HEK293T (cell line): ENCODE measurements at regions not wholly inside any gene's neighbourhood (a gene's known extent, or its start where the extent isn't known, plus 50 kb on each side); places are given as distances from the start of the nearest gene placed in this dataset.
"Not testable (repeated sequence)": the region's sequence is repeated elsewhere in the genome, so short reads cannot be mapped to it uniquely, and the experiment has no call there.

ENCODE experiments used
- CTCF ChIA-PET: fragments of 350-600 bp; formaldehyde crosslinking; extraction: SDS; loops from one replicate; lab custom pipeline; 2021; ENCODE audit warnings: antibody characterized with exemption, inconsistent platforms; lab: Yijun Ruan, JAX
- POLR2A ChIA-PET: fragments of 350-600 bp; formaldehyde crosslinking; extraction: SDS; loops from one replicate; lab custom pipeline; 2020; ENCODE audit warnings: antibody characterized with exemption, inconsistent platforms; lab: Yijun Ruan, JAX
- DNase-seq: peaks from one replicate; pipeline ENCODE4 v3.0.0; 2012; ENCODE audit warnings: mixed read lengths; ENCODE audit errors: extremely low spot score
- ARNT ChIP-seq: fragments of 450-650 bp; IDR thresholded peaks from 2 replicates; pipeline ENCODE4 v1.6.1; 2017; ENCODE audit warnings: mild to moderate bottlenecking
- BHLHE40 ChIP-seq: fragments of 450-650 bp; IDR thresholded peaks from 2 replicates; pipeline ENCODE4 v1.6.1; 2016; ENCODE audit warnings: mild to moderate bottlenecking, moderate library complexity, borderline replicate concordance
- CTBP1 ChIP-seq: fragments of 450-650 bp; IDR thresholded peaks from 2 replicates; pipeline ENCODE4 v1.6.1; 2016; ENCODE audit warnings: borderline replicate concordance
- ELF4 ChIP-seq: fragments of 450-650 bp; IDR thresholded peaks from 2 replicates; pipeline ENCODE4 v1.6.1; 2017; ENCODE audit warnings: antibody characterized with exemption
- FOXA1 ChIP-seq: fragments of 450-650 bp; IDR thresholded peaks from 2 replicates; pipeline ENCODE4 v1.6.1; 2016; ENCODE audit warnings: mild to moderate bottlenecking
- FOXK2 ChIP-seq: fragments of 450-650 bp; IDR thresholded peaks from 2 replicates; pipeline ENCODE4 v1.6.1; 2016; ENCODE audit warnings: mild to moderate bottlenecking
- FOXM1 ChIP-seq: fragments of 450-650 bp; IDR thresholded peaks from 2 replicates; pipeline ENCODE4 v1.6.1; 2017; ENCODE audit warnings: mild to moderate bottlenecking, borderline replicate concordance
- HDGF ChIP-seq: fragments of 450-650 bp; IDR thresholded peaks from 2 replicates; pipeline ENCODE4 v1.6.1; 2017; ENCODE audit warnings: antibody characterized with exemption, borderline replicate concordance
- L3MBTL2 ChIP-seq: fragments of 450-650 bp; conservative IDR thresholded peaks from 2 replicates; pipeline ENCODE4 v1.6.1; 2016; ENCODE audit warnings: mild to moderate bottlenecking
- LEF1 ChIP-seq: fragments of 450-650 bp; IDR thresholded peaks from 2 replicates; pipeline ENCODE4 v1.6.1; 2017; ENCODE audit warnings: mild to moderate bottlenecking, borderline replicate concordance
- NFRKB ChIP-seq: fragments of 450-650 bp; IDR thresholded peaks from 2 replicates; pipeline ENCODE4 v1.6.1; 2016; ENCODE audit warnings: mild to moderate bottlenecking, moderate library complexity
- PKNOX1 ChIP-seq: fragments of 450-650 bp; IDR thresholded peaks from 2 replicates; pipeline ENCODE4 v1.6.1; 2016
- SP1 ChIP-seq: fragments of 450-650 bp; IDR thresholded peaks from 2 replicates; pipeline ENCODE4 v1.6.1; 2017
- SUZ12 ChIP-seq: fragments of 450-650 bp; IDR thresholded peaks from 2 replicates; pipeline ENCODE4 v1.6.1; 2016; ENCODE audit warnings: mild to moderate bottlenecking
- TARDBP ChIP-seq: fragments of 450-650 bp; IDR thresholded peaks from 2 replicates; pipeline ENCODE4 v1.6.1; 2016
- ZNF384 ChIP-seq: fragments of 450-650 bp; IDR thresholded peaks from 2 replicates; pipeline ENCODE4 v1.6.1; 2016

- ChIA-PET CTCF (interaction anchor here (1.0 kb wide), 1 partner anchor 14 kb away, joined by 3 read pairs; no protein-coding TSS in a partner anchor), POLR2A (no interaction called here)
- no peak for TF ChIP-seq LEF1
- TF ChIP-seq SUZ12, result no peak
- no peak for TF ChIP-seq HDGF
- no peak for TF ChIP-seq FOXA1
- TF ChIP-seq BHLHE40, result no peak
- TF ChIP-seq ELF4, result no peak
- no peak for DNase-seq
These were observed 120.3 kb upstream of the PRKG2 start for GRCh38 chr4:81335122-81335912.

- ChIA-PET CTCF (no interaction called here), POLR2A (no interaction called here)
- no peak for DNase-seq
- no peak for TF ChIP-seq FOXA1
- TF ChIP-seq TARDBP, result no peak
- TF ChIP-seq SUZ12, result no peak
- no peak for TF ChIP-seq CTBP1
- no peak for TF ChIP-seq SP1
- TF ChIP-seq ELF4, result no peak
- TF ChIP-seq BHLHE40, result no peak
- no peak for TF ChIP-seq NFRKB
- no peak for TF ChIP-seq ZNF384
- TF ChIP-seq LEF1, result no peak
- no peak for TF ChIP-seq PKNOX1
- no peak for TF ChIP-seq HDGF
These were observed 115.0 kb upstream of the PRKG2 start for GRCh38 chr4:81330018-81330417.

GRCh38 chr4:81326581-81326980 is 111.6 kb upstream of the PRKG2 start:
- TF ChIP-seq L3MBTL2 (no peak), NFRKB (no peak), BHLHE40 (no peak), TARDBP (no peak), ZNF384 (no peak), LEF1 (no peak), FOXM1 (no peak), ELF4 (no peak), SP1 (no peak), SUZ12 (no peak), HDGF (no peak), FOXK2 (no peak), PKNOX1 (no peak), CTBP1 (no peak), ARNT (no peak), FOXA1 (no peak)
- DNase-seq, result no peak
- CTCF ChIA-PET, result no interaction called here
- POLR2A ChIA-PET, result no interaction called here

- CTCF ChIA-PET, POLR2A ChIA-PET, DNase-seq: not testable (repeated sequence)
These were observed 109.6 kb upstream of the PRKG2 start for GRCh38 chr4:81324594-81324993.

GRCh38 chr4:81319657-81320056 is 104.6 kb upstream of the PRKG2 start:
- ChIA-PET POLR2A (no interaction called here), CTCF (no interaction called here)
- TF ChIP-seq SP1, result no peak
- no peak for TF ChIP-seq ARNT
- TF ChIP-seq FOXM1, result no peak
- no peak for TF ChIP-seq ZNF384
- no peak for TF ChIP-seq FOXK2
- TF ChIP-seq ELF4, result no peak
- TF ChIP-seq NFRKB, result no peak
- no peak for DNase-seq

GRCh38 chr4:81314897-81315470 is 100.0 kb upstream of the PRKG2 start:
- TF ChIP-seq SP1, result no peak
- no peak for TF ChIP-seq PKNOX1
- no peak for TF ChIP-seq FOXM1
- no peak for TF ChIP-seq FOXK2
- ChIA-PET CTCF (no interaction called here), POLR2A (no interaction called here)
- DNase-seq, result no peak
